ENCODE measurements at regions not wholly inside any gene's neighbourhood (a gene's known extent, or its start where the extent isn't known, plus 50 kb on each side); places are given as distances from the start of the nearest gene placed in this dataset.

- DNase-seq, result no peak
- H3K9me3 ChIP-seq, result peaks cover 0 to 3% (median 0%) of the 10 kb centered on the region in 8 donors
- H3K27ac ChIP-seq, result no peak overlapping the region
- intact Hi-C loops (cut with DNase I; ENCODE audit: low total_unique reads), result no loop called here
- H3K27me3 ChIP-seq (replicated peaks in 1 of 7), result peaks cover 0 to 12% (median 0%) of the 10 kb centered on the region in 7 donors
- H3K4me3 ChIP-seq, result no peak overlapping the region
- no peaks in the 10 kb centered on the region for H3K4me1 ChIP-seq
- H3K36me3 ChIP-seq, result no peaks in the 10 kb centered on the region
- WGBS, 5 donors, result 64 to 70% (median 64%) methylated on average over 17 to 18 of the region's 18 CpGs
- TF ChIP-seq POLR2AphosphoS5 (IDR thresholded peaks at IDR 0.05) (no peak), CTCF (IDR thresholded peaks at IDR 0.05 in 8 of 11, conservative IDR thresholded peaks at IDR 0.05 in 3 of 11) (no peak), POLR2A (IDR thresholded peaks at IDR 0.05) (no peak)
These were observed 624.6 kb downstream of the AACS start for GRCh38 chr12:125689576-125690410.

GRCh38 chr12:125690841-125691240, 625.6 kb downstream of the AACS start:
- Histone ChIP-seq H3K9me3 (peaks cover 0 to 5% (median 0%) of the 10 kb centered on the region in 8 donors), H3K36me3 (no peaks in the 10 kb centered on the region), H3K4me1 (no peaks in the 10 kb centered on the region), H3K27ac (no peak overlapping the region), H3K4me3 (no peak overlapping the region), H3K27me3 (replicated peaks in 1 of 7) (peaks cover 0 to 6% (median 0%) of the 10 kb centered on the region in 7 donors)
- TF ChIP-seq POLR2A (IDR thresholded peaks at IDR 0.05), result no peak
- no peak for TF ChIP-seq CTCF (IDR thresholded peaks at IDR 0.05 in 8 of 11, conservative IDR thresholded peaks at IDR 0.05 in 3 of 11)
- no peak for TF ChIP-seq POLR2AphosphoS5 (IDR thresholded peaks at IDR 0.05)
- DNase-seq, result no peak
- WGBS, 5 donors, result 79 to 86% (median 82%) methylated on average over 9 of the region's 9 CpGs
- intact Hi-C loops (cut with DNase I; ENCODE audit: low total_unique reads), result no loop called here

GRCh38 chr12:125696054-125696453, 630.8 kb downstream of the AACS start:
- Histone ChIP-seq H3K27me3 (replicated peaks in 1 of 7) (no peaks in the 10 kb centered on the region), H3K27ac (no peak overlapping the region), H3K4me3 (no peak overlapping the region), H3K4me1 (no peaks in the 10 kb centered on the region), H3K36me3 (no peaks in the 10 kb centered on the region), H3K9me3 (peaks cover 0 to 5% (median 0%) of the 10 kb centered on the region in 8 donors)
- no peak for DNase-seq
- 52 to 78% (median 67%) methylated on average over 2 of the region's 2 CpGs for WGBS, 5 donors
- intact Hi-C loops (cut with DNase I; ENCODE audit: low total_unique reads), result no loop called here
- TF ChIP-seq POLR2AphosphoS5 (IDR thresholded peaks at IDR 0.05) (no peak), POLR2A (IDR thresholded peaks at IDR 0.05) (no peak), CTCF (IDR thresholded peaks at IDR 0.05 in 8 of 11, conservative IDR thresholded peaks at IDR 0.05 in 3 of 11) (no peak)

- Histone ChIP-seq H3K27me3 (replicated peaks in 1 of 7) (no peaks in the 10 kb centered on the region), H3K4me3 (no peak overlapping the region), H3K9me3 (peaks cover 0 to 20% (median 7%) of the 10 kb centered on the region in 8 donors), H3K4me1 (no peaks in the 10 kb centered on the region), H3K27ac (no peak overlapping the region), H3K36me3 (no peaks in the 10 kb centered on the region)
- WGBS, 5 donors, result 84 to 90% (median 86%) methylated on average over 3 of the region's 3 CpGs
- TF ChIP-seq POLR2A (IDR thresholded peaks at IDR 0.05), result no peak
- no peak for TF ChIP-seq CTCF (IDR thresholded peaks at IDR 0.05 in 8 of 11, conservative IDR thresholded peaks at IDR 0.05 in 3 of 11)
- no peak for TF ChIP-seq POLR2AphosphoS5 (IDR thresholded peaks at IDR 0.05)
- intact Hi-C loops (cut with DNase I; ENCODE audit: low total_unique reads), result no loop called here
- DNase-seq, result no peak
These were observed 639.6 kb downstream of the AACS start for GRCh38 chr12:125704803-125705202.
